ENCODE measurements at regions not wholly inside any gene's neighbourhood (a gene's known extent, or its start where the extent isn't known, plus 50 kb on each side); places are given as distances from the start of the nearest gene placed in this dataset.

- no peaks in the 10 kb centered on the region for H3K36me3 ChIP-seq (ENCODE audit: control insufficient read depth, insufficient read depth, low read length)
Observed at GRCh38 chr3:21168471-21168870, 582.5 kb downstream of the ZNF385D start.

More at GRCh38 chr3:21168471-21168870, 582.5 kb downstream of the ZNF385D start:
- in situ Hi-C loops (cut with MboI; ENCODE audit: low sequenced_read_pairs) = no loop called here
- Histone ChIP-seq H3K27ac (ENCODE audit: insufficient read depth, low read length) (no peak overlapping the region), H4K5ac (ENCODE audit: low read depth, low read length) (no peak overlapping the region), H2AK5ac (ENCODE audit: low read depth, low read length) (no peak overlapping the region), H4K8ac (ENCODE audit: low read depth in 2 of 2, low read length in 2 of 2) (no peak overlapping the region), H3K18ac (ENCODE audit: low read depth, low read length) (no peak overlapping the region), H3K4me2 (ENCODE audit: low read depth, low read length) (no peak overlapping the region), H3K79me1 (ENCODE audit: low read depth in 1 of 2, low read length in 2 of 2) (no peaks in the 10 kb centered on the region), H3K4me3 (ENCODE audit: insufficient read depth, low read depth, low read length) (no peak overlapping the region), H2AFZ (replicated peaks; ENCODE audit: low read length, poor library complexity) (no peak overlapping the region), H3K9me1 (ENCODE audit: insufficient read depth, low read length) (no peaks in the 10 kb centered on the region), H2BK5ac (ENCODE audit: low read depth, low read length, poor library complexity, severe bottlenecking) (no peak overlapping the region), H4K20me1 (ENCODE audit: insufficient read depth, low read length) (no peaks in the 10 kb centered on the region), H3K23ac (ENCODE audit: low read depth, low read length) (no peak overlapping the region), H3K4me1 (ENCODE audit: control insufficient read depth, insufficient read depth, low read length) (no peaks in the 10 kb centered on the region), H4K91ac (ENCODE audit: insufficient read depth, low read depth, low read length) (no peak overlapping the region), H2BK15ac (ENCODE audit: low read depth, low read length) (no peak overlapping the region), H3K27me3 (ENCODE audit: control insufficient read depth, insufficient read depth, low read length) (no peaks in the 10 kb centered on the region), H3K9ac (ENCODE audit: low read depth, low read length) (no peak overlapping the region), H3K56ac (ENCODE audit: extremely low read depth, insufficient read depth, low read length) (no peak overlapping the region), H2BK120ac (ENCODE audit: low read depth, low read length) (no peak overlapping the region), H2BK20ac (ENCODE audit: low read depth, low read length) (no peak overlapping the region), H3K14ac (replicated peaks; ENCODE audit: low read depth, low read length) (no peak overlapping the region), H3K9me3 (ENCODE audit: control insufficient read depth, insufficient read depth, low read length) (0 out of 2 replicates have a peak, but pooled peaks cover 4% of the 10 kb centered on the region), H3K4ac (ENCODE audit: low read depth, low read length) (no peak overlapping the region), H2AK9ac (replicated peaks; ENCODE audit: low read depth, low read length, poor library complexity) (no peak overlapping the region)
- ATAC-seq (ENCODE audit: low read depth) (no peak), DNase-seq (no peak)
- intact Hi-C loops (cut with micrococcal nuclease) = no loop called here
- dilution Hi-C loops (cut with HindIII; ENCODE audit: low sequenced_read_pairs, unreplicated experiment) = no loop called here
- no TSS peak for BruUV-seq (replicated peaks)
- TF ChIP-seq, protein P1, sequence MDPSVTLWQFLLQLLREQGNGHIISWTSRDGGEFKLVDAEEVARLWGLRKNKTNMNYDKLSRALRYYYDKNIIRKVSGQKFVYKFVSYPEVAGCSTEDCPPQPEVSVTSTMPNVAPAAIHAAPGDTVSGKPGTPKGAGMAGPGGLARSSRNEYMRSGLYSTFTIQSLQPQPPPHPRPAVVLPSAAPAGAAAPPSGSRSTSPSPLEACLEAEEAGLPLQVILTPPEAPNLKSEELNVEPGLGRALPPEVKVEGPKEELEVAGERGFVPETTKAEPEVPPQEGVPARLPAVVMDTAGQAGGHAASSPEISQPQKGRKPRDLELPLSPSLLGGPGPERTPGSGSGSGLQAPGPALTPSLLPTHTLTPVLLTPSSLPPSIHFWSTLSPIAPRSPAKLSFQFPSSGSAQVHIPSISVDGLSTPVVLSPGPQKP (IDR thresholded peaks at IDR 0.05; ENCODE audit: borderline replicate concordance, low read depth, low read length) = no peak
- no peak for TF ChIP-seq CEBPB (IDR thresholded peaks at IDR 0.05; ENCODE audit: low read depth, low read length)
- no peak for TF ChIP-seq RAD21 (IDR thresholded peaks at IDR 0.05; ENCODE audit: low read length)
- no peak for TF ChIP-seq SMC3 (IDR thresholded peaks at IDR 0.05; ENCODE audit: low read depth, low read length)
- TF ChIP-seq RFX5 (IDR thresholded peaks at IDR 0.05; ENCODE audit: low read depth, low read length) = no peak
- no peak for TF ChIP-seq RCOR1 (IDR thresholded peaks at IDR 0.05; ENCODE audit: insufficient replicate concordance, low read length)
- no peak for TF ChIP-seq POLR2A (IDR thresholded peaks at IDR 0.05; ENCODE audit: low read depth, low read length)
- TF ChIP-seq MXI1 (IDR thresholded peaks at IDR 0.05; ENCODE audit: borderline replicate concordance, low read depth, low read length) = no peak
- no peak for TF ChIP-seq FOS (IDR thresholded peaks at IDR 0.05; ENCODE audit: low read depth, low read length)
- TF ChIP-seq MAFK (IDR thresholded peaks at IDR 0.05; ENCODE audit: low read depth, low read length) = no peak
- ChIA-PET CTCF (no interaction called here), POLR2A (ENCODE audit: unreplicated experiment) (no interaction called here)
- WGBS, 2 experiments (ENCODE audit: extremely low coverage in 2 of 2, insufficient read length in 1 of 2) = no CpG with 5 or more reads among the region's 2 CpGs
